OCI-LY7 (cell line): ENCODE measurements at regions not wholly inside any gene's neighbourhood (a gene's known extent, or its start where the extent isn't known, plus 50 kb on each side); places are given as distances from the start of the nearest gene placed in this dataset.

Experiments used
- CTCF ChIP-seq: fragments of 200-600 bp; sonication (generic); conservative IDR thresholded peaks from 2 replicates; pipeline ENCODE4 v1.5.1; 2014; ENCODE audit warnings: mild to moderate bottlenecking, antibody characterized with exemption, low read length, moderate library complexity, mixed read lengths
- EZH2phosphoT487 ChIP-seq: fragments of 200-600 bp; sonication (generic); IDR thresholded peaks from 2 replicates; pipeline ENCODE4 v1.6.1; 2018; ENCODE audit warnings: low read depth, borderline replicate concordance, mild to moderate bottlenecking, mixed run types, antibody characterized with exemption, low read length, moderate library complexity, mixed read lengths

DNA sequence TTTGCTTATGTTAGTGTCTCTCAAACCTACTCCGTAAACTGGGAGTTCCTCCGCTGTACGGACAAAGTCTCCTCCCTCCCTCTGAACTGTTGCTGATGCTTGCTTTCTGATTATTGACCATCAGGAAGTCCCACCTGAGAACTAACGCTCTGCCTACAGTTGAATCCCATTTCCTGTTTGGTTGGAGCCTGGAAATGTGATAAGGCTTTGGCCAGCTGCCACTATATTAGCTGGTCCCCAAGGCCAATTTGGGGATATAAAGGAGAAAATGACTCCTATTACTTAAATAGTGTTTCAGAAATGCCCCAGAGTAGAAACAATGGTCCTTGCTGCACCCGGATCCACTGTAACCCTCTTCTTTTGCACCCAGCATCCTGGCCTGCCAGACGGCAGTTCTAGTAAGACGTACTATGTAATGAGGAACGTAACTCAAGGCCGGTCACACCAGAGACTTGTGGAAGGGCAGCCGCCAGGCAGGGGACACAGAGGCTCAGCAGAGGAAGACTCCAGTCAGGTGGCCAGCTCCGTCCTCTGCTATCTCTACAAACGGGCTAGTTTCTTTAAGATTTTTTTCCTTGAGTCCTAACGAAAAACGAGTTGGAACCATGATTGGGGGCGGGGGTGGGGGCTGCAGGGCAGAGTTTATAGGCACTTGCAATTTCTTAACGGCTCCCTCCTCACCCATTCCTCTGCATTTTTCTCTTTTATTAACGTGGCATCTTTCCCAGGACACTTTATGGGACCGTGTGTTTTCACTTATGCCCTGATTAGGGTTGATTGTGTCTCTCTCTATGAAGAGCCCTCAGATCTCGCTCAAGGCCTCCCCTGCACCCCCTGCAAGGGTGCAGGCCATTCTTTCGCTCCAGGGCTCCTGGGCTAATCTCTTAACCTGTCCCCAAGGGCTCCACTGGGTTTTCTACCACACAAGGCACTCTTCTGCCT is 72.8 kb upstream of the CDON start:
- no peak for TF ChIP-seq CTCF
- TF ChIP-seq EZH2phosphoT487: no peak
